Left renal cortex interstitium (tissue), 4 donors: ENCODE measurements at regions not wholly inside any gene's neighbourhood (a gene's known extent, or its start where the extent isn't known, plus 50 kb on each side); places are given as distances from the start of the nearest gene placed in this dataset.
"Not testable (repeated sequence)": the region's sequence is repeated elsewhere in the genome, so short reads cannot be mapped to it uniquely, and the experiment has no call there.

ENCODE experiments used
- DNase-seq, 4 donors: peaks; one replicate each; pipeline ENCODE4 v3.0.0-alpha.2; 2013; ENCODE audit warnings: low read depth in 4 of 4, low spot score in 2 of 4, missing footprints in 1 of 4

- DNase-seq = no peak
Measured at GRCh38 chr13:111575276-111575675, 254.8 kb downstream of the TEX29 start.

- no peak for DNase-seq
Measured at GRCh38 chr13:111575719-111576118, 255.3 kb downstream of the TEX29 start.

- DNase-seq = peak in 2 of 4 donors; percentile 31 to 54
Measured at GRCh38 chr13:111577208-111577828, 256.9 kb downstream of the TEX29 start.

- no peak for DNase-seq
Measured at GRCh38 chr13:111577956-111578605, 257.6 kb downstream of the TEX29 start.

- DNase-seq = no peak
Measured at GRCh38 chr13:111584101-111584672, 263.7 kb downstream of the TEX29 start.

- DNase-seq = no peak
Measured at GRCh38 chr13:111584870-111585269, 264.4 kb downstream of the TEX29 start.

GRCh38 chr13:111586291-111586690 lies 265.8 kb downstream of the TEX29 start:
- no peak for DNase-seq

GRCh38 chr13:111587249-111587648 lies 266.8 kb downstream of the TEX29 start:
- DNase-seq = no peak

- no peak for DNase-seq
Measured at GRCh38 chr13:111589321-111589720, 268.9 kb downstream of the TEX29 start.

GRCh38 chr13:111589992-111590391 lies 269.6 kb downstream of the TEX29 start:
- DNase-seq = no peak

- DNase-seq = no peak
Measured at GRCh38 chr13:111590796-111591195, 270.4 kb downstream of the TEX29 start.

- DNase-seq = not testable (repeated sequence)
Measured at GRCh38 chr13:111593490-111593889, 273.0 kb downstream of the TEX29 start.

- no peak for DNase-seq
Measured at GRCh38 chr13:111594606-111595005, 274.2 kb downstream of the TEX29 start.

- DNase-seq = no peak
Measured at GRCh38 chr13:111595276-111595675, 274.8 kb downstream of the TEX29 start.

- no peak for DNase-seq
Measured at GRCh38 chr13:111595791-111596190, 275.3 kb downstream of the TEX29 start.

GRCh38 chr13:111597191-111597611 lies 276.8 kb downstream of the TEX29 start:
- DNase-seq = no peak

- DNase-seq = no peak
Measured at GRCh38 chr13:111597618-111598017, 277.2 kb downstream of the TEX29 start.

- DNase-seq = no peak
Measured at GRCh38 chr13:111598747-111599146, 278.3 kb downstream of the TEX29 start.

GRCh38 chr13:111599791-111600190 lies 279.3 kb downstream of the TEX29 start:
- DNase-seq = no peak

GRCh38 chr13:111602874-111603273 lies 282.4 kb downstream of the TEX29 start:
- DNase-seq = no peak

- no peak for DNase-seq
Measured at GRCh38 chr13:111604097-111604496, 283.7 kb downstream of the TEX29 start.

GRCh38 chr13:111608556-111608955 lies 288.1 kb downstream of the TEX29 start:
- no peak for DNase-seq
